ENCODE measurements at regions not wholly inside any gene's neighbourhood (a gene's known extent, or its start where the extent isn't known, plus 50 kb on each side); places are given as distances from the start of the nearest gene placed in this dataset.

- no peak for ATAC-seq
- H2AFZ ChIP-seq (ENCODE audit: low read length) = no peak overlapping the region
- WGBS (ENCODE audit: low lambda C conversion rate) = 44% methylated on average over 2 of the region's 2 CpGs
- no peaks in the 10 kb centered on the region for H3K36me3 ChIP-seq (replicated peaks in 1 of 2; ENCODE audit: control insufficient read depth in 1 of 2, insufficient read depth in 2 of 2, low read length in 2 of 2)
- intact Hi-C loops (cut with micrococcal nuclease; ENCODE audit: unreplicated experiment) = no loop called here
- no peak overlapping the region for H3K4me2 ChIP-seq (ENCODE audit: low read depth, low read length)
- in situ Hi-C loops (cut with HindIII; ENCODE audit: extremely low pct_ligation_motif_present, low pct_unique_long_range_greater_than_20kb) = no loop called here
- no peak for DNase-seq (ENCODE audit: low spot score)
- no peak overlapping the region for H3K27ac ChIP-seq (ENCODE audit: extremely low read length, insufficient read depth, low read length)
- H3K9ac ChIP-seq (ENCODE audit: insufficient read depth, low read depth, low read length) = no peak overlapping the region
- no peaks in the 10 kb centered on the region for H3K27me3 ChIP-seq (ENCODE audit: control insufficient read depth in 1 of 2, insufficient read depth in 2 of 2, low read length in 2 of 2)
- H3K9me3 ChIP-seq (ENCODE audit: low read length) = no peaks in the 10 kb centered on the region
- TF ChIP-seq NR3C1 (CRISPR knock-in tag; IDR thresholded peaks at IDR 0.05) = no peak
- no peak for TF ChIP-seq HOXA3 (CRISPR knock-in tag; IDR thresholded peaks at IDR 0.05)
- no peak for TF ChIP-seq LCORL (IDR thresholded peaks at IDR 0.05)
- TF ChIP-seq LCORL (CRISPR knock-in tag; IDR thresholded peaks at IDR 0.05) = no peak
- no peak for TF ChIP-seq ZNF770 (CRISPR knock-in tag; IDR thresholded peaks at IDR 0.05)
- no peak for TF ChIP-seq ZBTB37 (CRISPR knock-in tag; IDR thresholded peaks at IDR 0.05)
- TF ChIP-seq POLR2G (IDR thresholded peaks at IDR 0.05; ENCODE audit: low read depth, low read length) = no peak
- no peak for TF ChIP-seq ZNF709 (CRISPR knock-in tag; IDR thresholded peaks at IDR 0.05)
- peaks cover 14% of the 10 kb centered on the region for H3K4me1 ChIP-seq (ENCODE audit: insufficient read depth, low read length)
- no peak for FAIRE-seq
- no TSS peak for BruUV-seq (replicated peaks)
- ChIA-PET CTCF (ENCODE audit: low intra/inter-chr PET ratio, low total read pairs) (no interaction called here), POLR2A (no interaction called here)
- H4K20me1 ChIP-seq (ENCODE audit: insufficient read depth, low read length) = no peaks in the 10 kb centered on the region
- H3K4me3 ChIP-seq (replicated peaks in 1 of 3; ENCODE audit: insufficient read depth in 1 of 3, low read depth in 2 of 3, low read length in 3 of 3) = no peak overlapping the region
- no peaks in the 10 kb centered on the region for H3K79me2 ChIP-seq (ENCODE audit: insufficient read depth, low read length)
These were observed 135.4 kb upstream of the PLET1 start for GRCh38 chr11:112396076-112396475.

Data from HepG2 (cell line).